OCI-LY1 (cell line): ENCODE measurements at regions not wholly inside any gene's neighbourhood (a gene's known extent, or its start where the extent isn't known, plus 50 kb on each side); places are given as distances from the start of the nearest gene placed in this dataset.

ENCODE experiments used
- H2AFZ ChIP-seq: fragments of 200-600 bp; sonication (generic), shearing (Covaris generic); 2 replicates; pipeline ENCODE4 v1.6.0; 2014; ENCODE audit warnings: antibody characterized with exemption, mild to moderate bottlenecking, low read length
- H3F3A ChIP-seq: fragments of 200-600 bp; sonication (generic), shearing (Covaris generic); 2 replicates; pipeline ENCODE4 v1.6.0; 2014; ENCODE audit warnings: mild to moderate bottlenecking, antibody characterized with exemption, low read length, moderate library complexity; ENCODE audit not compliant: insufficient read depth
- H3K27ac ChIP-seq: fragments of 200-600 bp; sonication (generic); 2 replicates; pipeline ENCODE4 v1.5.1; 2014; ENCODE audit warnings: low read length, mixed run types, mild to moderate bottlenecking, low read depth; ENCODE audit not compliant: poor library complexity, severe bottlenecking
- H3K27me3 ChIP-seq: fragments of 200-600 bp; sonication (generic); 2 replicates; pipeline ENCODE4 v1.6.0; 2014; ENCODE audit warnings: antibody characterized with exemption, mild to moderate bottlenecking, low read length, moderate library complexity; ENCODE audit not compliant: insufficient read depth
- H3K36me3 ChIP-seq: fragments of 200-600 bp; sonication (generic); 2 replicates; pipeline ENCODE4 v1.6.1; 2014; ENCODE audit warnings: mild to moderate bottlenecking, antibody characterized with exemption, low read length, moderate library complexity, mixed read lengths; ENCODE audit not compliant: insufficient read depth
- H3K4me1 ChIP-seq: fragments of 200-600 bp; sonication (generic); 2 replicates; pipeline ENCODE4 v1.5.1; 2014; ENCODE audit warnings: mild to moderate bottlenecking, low read length, moderate library complexity; ENCODE audit not compliant: insufficient read depth, severe bottlenecking
- H3K4me2 ChIP-seq: fragments of 200-600 bp; sonication (generic), shearing (Covaris generic); 2 replicates; pipeline ENCODE4 v1.6.1; 2014; ENCODE audit warnings: low read length
- H3K4me3 ChIP-seq: fragments of 200-600 bp; sonication (generic); 2 replicates; pipeline ENCODE4 v1.5.1; 2014; ENCODE audit warnings: low read length, low read depth, mild to moderate bottlenecking, mixed read lengths; ENCODE audit not compliant: poor library complexity, severe bottlenecking
- H3K79me2 ChIP-seq: fragments of 200-600 bp; shearing (Covaris generic); 2 replicates; pipeline ENCODE4 v1.6.1; 2016; ENCODE audit warnings: mixed run types, low read length, mixed read lengths; ENCODE audit not compliant: insufficient read depth
- H3K9ac ChIP-seq: fragments of 200-600 bp; sonication (generic), shearing (Covaris generic); 2 replicates; pipeline ENCODE4 v1.6.1; 2014; ENCODE audit warnings: mild to moderate bottlenecking, low read length, mixed read lengths
- H3K9me2 ChIP-seq: fragments of 200-600 bp; sonication (generic), shearing (Covaris generic); 2 replicates; pipeline ENCODE4 v1.6.1; 2014; ENCODE audit warnings: low read depth, mild to moderate bottlenecking, low read length, mixed read lengths
- H3K9me3 ChIP-seq: fragments of 200-600 bp; shearing (Covaris generic); 2 replicates; pipeline ENCODE4 v1.6.1; 2014; ENCODE audit warnings: low read length, mixed read lengths
- H4K20me1 ChIP-seq: fragments of 200-600 bp; sonication (generic), shearing (Covaris generic); 2 replicates; pipeline ENCODE4 v1.6.0; 2016; ENCODE audit warnings: mild to moderate bottlenecking, low read length; ENCODE audit not compliant: insufficient read depth
- CTCF ChIP-seq: fragments of 200-600 bp; sonication (generic), shearing (Covaris generic); IDR thresholded peaks from 2 replicates; pipeline ENCODE4 v1.5.1; 2017; ENCODE audit warnings: mild to moderate bottlenecking, antibody characterized with exemption, low read length, moderate library complexity, mixed read lengths
- EZH2 ChIP-seq: fragments of 200-600 bp; sonication (generic), shearing (Covaris generic); IDR thresholded peaks from 2 replicates; pipeline ENCODE4 v1.8.0; 2017; ENCODE audit warnings: borderline replicate concordance, mixed run types, mild to moderate bottlenecking, antibody characterized with exemption, low read length, moderate library complexity, mixed read lengths

- Histone ChIP-seq H2AFZ (no peak overlapping the region), H3K4me2 (no peak overlapping the region), H3K9me3 (no peaks in the 10 kb centered on the region), H3K9me2 (no peaks in the 10 kb centered on the region), H3K27me3 (no peaks in the 10 kb centered on the region), H3K36me3 (no peaks in the 10 kb centered on the region), H3K9ac (no peak overlapping the region), H3K4me3 (no peak overlapping the region), H4K20me1 (no peaks in the 10 kb centered on the region), H3K27ac (no peak overlapping the region), H3F3A (no peaks in the 10 kb centered on the region), H3K4me1 (no peaks in the 10 kb centered on the region), H3K79me2 (no peaks in the 10 kb centered on the region)
- TF ChIP-seq CTCF, result no peak
- no peak for TF ChIP-seq EZH2
Measured at GRCh38 chr2:177080746-177081284, 131.8 kb upstream of the HNRNPA3 start.

GRCh38 chr2:177084607-177085006, 128.0 kb upstream of the HNRNPA3 start:
- no peak overlapping the region for H3K4me2 ChIP-seq
- no peaks in the 10 kb centered on the region for H3K9me3 ChIP-seq
- no peaks in the 10 kb centered on the region for H3K9me2 ChIP-seq
- H4K20me1 ChIP-seq, result no peaks in the 10 kb centered on the region
- H3K9ac ChIP-seq, result no peak overlapping the region
- no peak for TF ChIP-seq EZH2
- no peak for TF ChIP-seq CTCF
- H2AFZ ChIP-seq, result no peak overlapping the region
- no peak overlapping the region for H3K27ac ChIP-seq
- no peak overlapping the region for H3K4me3 ChIP-seq
- no peaks in the 10 kb centered on the region for H3K4me1 ChIP-seq
- no peaks in the 10 kb centered on the region for H3K79me2 ChIP-seq
- H3K36me3 ChIP-seq, result no peaks in the 10 kb centered on the region
- H3F3A ChIP-seq, result no peaks in the 10 kb centered on the region
- H3K27me3 ChIP-seq, result no peaks in the 10 kb centered on the region

- no peak overlapping the region for H2AFZ ChIP-seq
- H3K27me3 ChIP-seq, result no peaks in the 10 kb centered on the region
- H3F3A ChIP-seq, result no peaks in the 10 kb centered on the region
- H3K36me3 ChIP-seq, result no peaks in the 10 kb centered on the region
- no peak overlapping the region for H3K9ac ChIP-seq
- H3K9me3 ChIP-seq, result no peaks in the 10 kb centered on the region
- no peak overlapping the region for H3K4me2 ChIP-seq
- no peak overlapping the region for H3K27ac ChIP-seq
- TF ChIP-seq CTCF, result no peak
- no peak for TF ChIP-seq EZH2
- H3K4me1 ChIP-seq, result no peaks in the 10 kb centered on the region
- no peaks in the 10 kb centered on the region for H3K9me2 ChIP-seq
- no peaks in the 10 kb centered on the region for H4K20me1 ChIP-seq
- no peaks in the 10 kb centered on the region for H3K79me2 ChIP-seq
- H3K4me3 ChIP-seq, result no peak overlapping the region
Measured at GRCh38 chr2:177088529-177088928, 124.1 kb upstream of the HNRNPA3 start.
